HL-60 (cell line): ENCODE measurements at regions not wholly inside any gene's neighbourhood (a gene's known extent, or its start where the extent isn't known, plus 50 kb on each side); places are given as distances from the start of the nearest gene placed in this dataset.
"Not testable (repeated sequence)": the region's sequence is repeated elsewhere in the genome, so short reads cannot be mapped to it uniquely, and the experiment has no call there.

Experiments used
- DNase-seq, 2 experiments: peaks; one replicate each; pipeline ENCODE4 v3.0.0-alpha.2; 2010 to 2020; ENCODE audit warnings: low read depth in 1 of 2, low spot score in 1 of 2
- H3K27ac ChIP-seq: fragments of 250-450 bp; sonication (Bioruptor Pico); replicated peaks from 2 replicates; pipeline ENCODE4 v1.5.1; 2020; ENCODE audit warnings: mild to moderate bottlenecking, moderate library complexity
- H3K27me3 ChIP-seq: fragments of 250-450 bp; sonication (Bioruptor Pico); 2 replicates; pipeline ENCODE4 v1.5.1; 2021; ENCODE audit warnings: mild to moderate bottlenecking, moderate library complexity; ENCODE audit not compliant: insufficient read depth, poor library complexity, severe bottlenecking
- H3K4me3 ChIP-seq: replicated peaks from 2 replicates; pipeline ENCODE4 v1.5.1; 2011; ENCODE audit warnings: mild to moderate bottlenecking, control low read depth, low read length; ENCODE audit not compliant: insufficient read depth
- GABPA ChIP-seq: IDR thresholded peaks from 2 replicates; pipeline ENCODE4 v1.6.1; 2012; ENCODE audit warnings: low read depth
- POLR2AphosphoS5 ChIP-seq: IDR thresholded peaks from 2 replicates; pipeline ENCODE4 v1.6.1; 2012; ENCODE audit warnings: low read depth
- SPI1 ChIP-seq: IDR thresholded peaks from 2 replicates; pipeline ENCODE4 v1.6.1; 2012; ENCODE audit warnings: low read depth, mild to moderate bottlenecking, borderline replicate concordance
- TF ChIP-seq, protein P1 (sequence below): IDR thresholded peaks from one replicate; pipeline ENCODE4 v1.5.1; 2011; ENCODE audit warnings: low read length, control low read depth, inconsistent platforms; ENCODE audit not compliant: insufficient read depth
- TF ChIP-seq, protein P2 (sequence below): IDR thresholded peaks from 2 replicates; pipeline ENCODE4 v1.6.1; 2012; ENCODE audit warnings: low read depth; ENCODE audit not compliant: insufficient replicate concordance

DNA sequence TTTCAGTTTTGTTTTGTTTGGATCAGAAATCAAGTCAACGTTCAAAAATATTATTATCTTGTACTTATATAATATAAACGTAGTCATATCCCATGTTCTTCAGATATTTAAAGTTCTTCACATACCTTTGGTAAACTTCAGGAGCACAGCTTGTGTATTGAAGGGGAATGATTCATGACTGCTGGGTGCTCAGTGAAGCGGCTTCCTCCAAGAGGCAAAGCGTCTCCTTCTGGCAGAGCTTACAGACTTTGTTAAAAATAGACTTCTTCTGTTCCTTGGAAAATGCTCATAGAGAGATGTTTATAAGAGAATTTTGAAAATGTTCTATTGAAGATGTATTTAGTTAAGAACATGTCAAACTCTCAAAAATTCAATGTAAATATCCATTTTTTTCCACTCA, 155.6 kb upstream of the CNTNAP4 start:
- DNase-seq, result no peak
- Histone ChIP-seq H3K27me3 (no peaks in the 10 kb centered on the region), H3K4me3 (no peak overlapping the region), H3K27ac (no peak overlapping the region)
- TF ChIP-seq GABPA (no peak), POLR2AphosphoS5 (no peak), SPI1 (no peak)
- TF ChIP-seq, protein P1, sequence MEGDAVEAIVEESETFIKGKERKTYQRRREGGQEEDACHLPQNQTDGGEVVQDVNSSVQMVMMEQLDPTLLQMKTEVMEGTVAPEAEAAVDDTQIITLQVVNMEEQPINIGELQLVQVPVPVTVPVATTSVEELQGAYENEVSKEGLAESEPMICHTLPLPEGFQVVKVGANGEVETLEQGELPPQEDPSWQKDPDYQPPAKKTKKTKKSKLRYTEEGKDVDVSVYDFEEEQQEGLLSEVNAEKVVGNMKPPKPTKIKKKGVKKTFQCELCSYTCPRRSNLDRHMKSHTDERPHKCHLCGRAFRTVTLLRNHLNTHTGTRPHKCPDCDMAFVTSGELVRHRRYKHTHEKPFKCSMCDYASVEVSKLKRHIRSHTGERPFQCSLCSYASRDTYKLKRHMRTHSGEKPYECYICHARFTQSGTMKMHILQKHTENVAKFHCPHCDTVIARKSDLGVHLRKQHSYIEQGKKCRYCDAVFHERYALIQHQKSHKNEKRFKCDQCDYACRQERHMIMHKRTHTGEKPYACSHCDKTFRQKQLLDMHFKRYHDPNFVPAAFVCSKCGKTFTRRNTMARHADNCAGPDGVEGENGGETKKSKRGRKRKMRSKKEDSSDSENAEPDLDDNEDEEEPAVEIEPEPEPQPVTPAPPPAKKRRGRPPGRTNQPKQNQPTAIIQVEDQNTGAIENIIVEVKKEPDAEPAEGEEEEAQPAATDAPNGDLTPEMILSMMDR, result no peak
- TF ChIP-seq, protein P2, sequence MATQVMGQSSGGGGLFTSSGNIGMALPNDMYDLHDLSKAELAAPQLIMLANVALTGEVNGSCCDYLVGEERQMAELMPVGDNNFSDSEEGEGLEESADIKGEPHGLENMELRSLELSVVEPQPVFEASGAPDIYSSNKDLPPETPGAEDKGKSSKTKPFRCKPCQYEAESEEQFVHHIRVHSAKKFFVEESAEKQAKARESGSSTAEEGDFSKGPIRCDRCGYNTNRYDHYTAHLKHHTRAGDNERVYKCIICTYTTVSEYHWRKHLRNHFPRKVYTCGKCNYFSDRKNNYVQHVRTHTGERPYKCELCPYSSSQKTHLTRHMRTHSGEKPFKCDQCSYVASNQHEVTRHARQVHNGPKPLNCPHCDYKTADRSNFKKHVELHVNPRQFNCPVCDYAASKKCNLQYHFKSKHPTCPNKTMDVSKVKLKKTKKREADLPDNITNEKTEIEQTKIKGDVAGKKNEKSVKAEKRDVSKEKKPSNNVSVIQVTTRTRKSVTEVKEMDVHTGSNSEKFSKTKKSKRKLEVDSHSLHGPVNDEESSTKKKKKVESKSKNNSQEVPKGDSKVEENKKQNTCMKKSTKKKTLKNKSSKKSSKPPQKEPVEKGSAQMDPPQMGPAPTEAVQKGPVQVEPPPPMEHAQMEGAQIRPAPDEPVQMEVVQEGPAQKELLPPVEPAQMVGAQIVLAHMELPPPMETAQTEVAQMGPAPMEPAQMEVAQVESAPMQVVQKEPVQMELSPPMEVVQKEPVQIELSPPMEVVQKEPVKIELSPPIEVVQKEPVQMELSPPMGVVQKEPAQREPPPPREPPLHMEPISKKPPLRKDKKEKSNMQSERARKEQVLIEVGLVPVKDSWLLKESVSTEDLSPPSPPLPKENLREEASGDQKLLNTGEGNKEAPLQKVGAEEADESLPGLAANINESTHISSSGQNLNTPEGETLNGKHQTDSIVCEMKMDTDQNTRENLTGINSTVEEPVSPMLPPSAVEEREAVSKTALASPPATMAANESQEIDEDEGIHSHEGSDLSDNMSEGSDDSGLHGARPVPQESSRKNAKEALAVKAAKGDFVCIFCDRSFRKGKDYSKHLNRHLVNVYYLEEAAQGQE, result no peak

DNA sequence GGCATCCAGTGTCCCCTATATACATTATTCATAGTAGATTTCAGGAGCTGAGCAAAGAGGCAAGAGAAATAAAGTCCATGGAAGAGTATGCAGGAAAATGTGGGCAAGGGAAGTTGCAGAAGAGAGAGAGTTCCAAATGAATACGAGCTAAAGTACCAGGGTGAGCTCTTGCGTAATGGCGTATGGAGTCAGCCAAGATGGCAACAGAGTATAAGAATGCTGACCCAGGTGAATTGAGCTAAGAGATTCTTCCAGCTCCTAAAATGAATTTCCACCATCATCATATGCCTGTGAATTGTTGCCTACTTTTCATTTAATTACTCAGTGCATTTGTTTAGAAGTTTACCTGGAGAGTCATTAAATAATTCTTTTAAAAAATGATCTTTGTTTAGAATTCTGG, 153.2 kb upstream of the CNTNAP4 start:
- TF ChIP-seq GABPA (no peak), SPI1 (no peak), POLR2AphosphoS5 (no peak)
- TF ChIP-seq, protein P1, result no peak
- TF ChIP-seq, protein P2, result no peak
- DNase-seq, result no peak
- H3K4me3 ChIP-seq, result no peak overlapping the region
- no peaks in the 10 kb centered on the region for H3K27me3 ChIP-seq
- H3K27ac ChIP-seq, result no peak overlapping the region

DNA sequence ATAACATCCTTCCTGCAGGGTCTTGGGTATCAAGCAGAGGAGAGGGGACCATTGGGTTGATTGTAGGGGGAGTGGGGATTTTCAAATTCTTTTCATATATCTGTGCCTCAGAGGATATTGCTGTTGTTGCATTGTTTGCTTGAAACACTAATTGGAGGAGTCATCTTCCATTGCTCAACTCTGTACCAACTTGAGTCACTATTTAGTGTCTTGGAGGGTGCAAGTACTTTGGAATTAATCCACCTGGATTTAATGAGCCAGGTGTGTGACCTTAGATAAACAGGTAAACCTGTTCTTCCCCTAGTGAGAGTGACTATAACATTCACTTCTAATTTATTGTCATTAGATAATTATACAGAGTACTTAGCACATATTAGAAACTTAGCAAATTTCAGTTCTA, 151.3 kb upstream of the CNTNAP4 start:
- TF ChIP-seq, protein P1, result no peak
- no peak for TF ChIP-seq SPI1
- TF ChIP-seq, protein P2, result no peak
- no peak for TF ChIP-seq POLR2AphosphoS5
- TF ChIP-seq GABPA, result no peak
- Histone ChIP-seq H3K4me3 (no peak overlapping the region), H3K27me3 (no peaks in the 10 kb centered on the region), H3K27ac (no peak overlapping the region)
- DNase-seq, result no peak

DNA sequence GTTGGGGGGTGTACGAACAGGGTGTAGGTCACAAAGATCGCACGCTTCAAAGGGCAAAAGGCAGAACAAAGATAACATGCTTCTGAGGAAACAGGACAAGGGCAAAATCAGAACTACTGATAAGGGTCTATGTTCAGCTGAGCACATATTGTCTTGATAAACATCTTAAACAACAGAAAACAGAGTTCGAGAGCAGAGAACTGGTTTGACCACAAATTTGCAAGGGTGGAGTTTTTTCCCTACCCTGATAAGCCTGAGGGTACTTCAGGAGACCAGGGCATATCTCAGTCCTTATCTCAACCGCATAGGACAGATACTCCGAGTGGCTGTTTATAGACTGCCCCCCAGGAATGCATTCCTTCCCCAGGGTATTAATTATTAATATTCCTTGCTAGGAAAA, 139.1 kb upstream of the CNTNAP4 start:
- not testable (repeated sequence) for H3K4me3 ChIP-seq, H3K27me3 ChIP-seq, DNase-seq, H3K27ac ChIP-seq
